ENCODE measurements at regions not wholly inside any gene's neighbourhood (a gene's known extent, or its start where the extent isn't known, plus 50 kb on each side); places are given as distances from the start of the nearest gene placed in this dataset.

DNA sequence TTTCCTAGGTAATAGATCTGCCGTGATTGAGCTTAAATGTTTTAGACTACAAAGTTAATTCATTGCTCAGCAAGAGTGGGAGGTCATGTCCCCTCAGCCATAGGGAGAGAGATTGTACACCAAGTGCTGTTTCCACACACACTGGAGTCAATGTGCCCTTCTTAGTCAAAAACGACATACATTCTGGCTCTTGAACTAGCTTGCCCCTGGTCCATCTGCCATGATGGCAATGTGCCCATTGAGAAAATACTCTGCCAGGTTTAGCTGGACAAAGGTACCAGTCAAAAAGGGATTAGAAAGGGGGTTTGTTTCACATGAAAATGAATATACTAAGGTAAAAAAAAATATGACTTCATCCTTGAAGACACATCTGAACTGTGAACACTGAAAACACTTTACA, 377.1 kb upstream of the ADGRL3 start:
- H3K4me3 Mint-ChIP-seq: no peak overlapping the region
- H3K27me3 Mint-ChIP-seq (ENCODE audit: low read depth): no peaks in the 10 kb centered on the region
- H3K4me1 Mint-ChIP-seq (ENCODE audit: low read depth): no peaks in the 10 kb centered on the region
- no peaks in the 10 kb centered on the region for H3K36me3 Mint-ChIP-seq (ENCODE audit: insufficient read depth)
- ATAC-seq (no peak), DNase-seq (no peak)
- peaks cover 10% of the 10 kb centered on the region for H3K9me3 Mint-ChIP-seq

GRCh38 chr4:60840020-60840419, 360.1 kb upstream of the ADGRL3 start:
- DNase-seq (no peak), ATAC-seq (no peak)
- no peaks in the 10 kb centered on the region for H3K27me3 Mint-ChIP-seq (ENCODE audit: low read depth)
- no peak overlapping the region for H3K4me3 Mint-ChIP-seq
- H3K4me1 Mint-ChIP-seq (ENCODE audit: low read depth): no peaks in the 10 kb centered on the region
- peaks cover 11% of the 10 kb centered on the region for H3K9me3 Mint-ChIP-seq
- no peaks in the 10 kb centered on the region for H3K36me3 Mint-ChIP-seq (ENCODE audit: insufficient read depth)

GRCh38 chr4:60846678-60847077, 353.4 kb upstream of the ADGRL3 start:
- no peaks in the 10 kb centered on the region for H3K36me3 Mint-ChIP-seq (ENCODE audit: insufficient read depth)
- no peak overlapping the region for H3K4me3 Mint-ChIP-seq

DNA sequence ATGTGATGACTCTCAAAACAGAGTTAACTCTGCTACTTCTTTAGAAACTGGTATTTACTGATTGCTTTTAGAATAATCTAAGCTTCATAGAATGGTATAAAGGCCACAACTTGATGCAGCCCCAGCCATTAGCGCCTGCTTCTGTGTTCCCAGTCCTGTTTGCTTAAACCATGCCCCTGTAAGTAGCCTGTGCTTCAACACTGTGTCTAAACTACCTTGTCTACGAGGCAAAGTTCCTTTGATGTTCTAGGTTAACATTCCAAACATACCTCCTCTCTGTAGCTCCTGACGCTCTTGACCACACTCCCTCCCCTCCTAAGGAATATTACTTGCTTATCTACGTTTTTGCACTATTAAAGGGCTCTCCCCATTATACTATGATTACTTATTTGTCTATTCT, 352.5 kb upstream of the ADGRL3 start:
- DNase-seq: no peak
- no peaks in the 10 kb centered on the region for H3K36me3 Mint-ChIP-seq (ENCODE audit: insufficient read depth)
- no peaks in the 10 kb centered on the region for H3K27me3 Mint-ChIP-seq (ENCODE audit: low read depth)
- no peaks in the 10 kb centered on the region for H3K4me1 Mint-ChIP-seq (ENCODE audit: low read depth)
- H3K4me3 Mint-ChIP-seq: no peak overlapping the region
- peaks cover 17% of the 10 kb centered on the region for H3K9me3 Mint-ChIP-seq
- no peak for ATAC-seq

More at GRCh38 chr4:60846678-60847077, 353.4 kb upstream of the ADGRL3 start:
- no peaks in the 10 kb centered on the region for H3K27me3 Mint-ChIP-seq (ENCODE audit: low read depth)
- H3K4me1 Mint-ChIP-seq (ENCODE audit: low read depth): no peaks in the 10 kb centered on the region
- ATAC-seq (no peak), DNase-seq (no peak)
- H3K9me3 Mint-ChIP-seq: peaks cover 14% of the 10 kb centered on the region

- Mint-ChIP-seq H3K4me1 (ENCODE audit: low read depth) (no peaks in the 10 kb centered on the region), H3K9me3 (peaks cover 23% of the 10 kb centered on the region), H3K4me3 (no peak overlapping the region), H3K36me3 (ENCODE audit: insufficient read depth) (no peaks in the 10 kb centered on the region), H3K27me3 (ENCODE audit: low read depth) (no peaks in the 10 kb centered on the region)
- ATAC-seq (no peak), DNase-seq (no peak)
These were observed 342.9 kb upstream of the ADGRL3 start for GRCh38 chr4:60857130-60857753.

GRCh38 chr4:60863442-60863841, 336.7 kb upstream of the ADGRL3 start:
- Mint-ChIP-seq H3K9me3 (peaks cover 22% of the 10 kb centered on the region), H3K4me3 (no peak overlapping the region), H3K4me1 (ENCODE audit: low read depth) (no peaks in the 10 kb centered on the region), H3K36me3 (ENCODE audit: insufficient read depth) (no peaks in the 10 kb centered on the region), H3K27me3 (ENCODE audit: low read depth) (no peaks in the 10 kb centered on the region)
- ATAC-seq (no peak), DNase-seq (no peak)

DNA sequence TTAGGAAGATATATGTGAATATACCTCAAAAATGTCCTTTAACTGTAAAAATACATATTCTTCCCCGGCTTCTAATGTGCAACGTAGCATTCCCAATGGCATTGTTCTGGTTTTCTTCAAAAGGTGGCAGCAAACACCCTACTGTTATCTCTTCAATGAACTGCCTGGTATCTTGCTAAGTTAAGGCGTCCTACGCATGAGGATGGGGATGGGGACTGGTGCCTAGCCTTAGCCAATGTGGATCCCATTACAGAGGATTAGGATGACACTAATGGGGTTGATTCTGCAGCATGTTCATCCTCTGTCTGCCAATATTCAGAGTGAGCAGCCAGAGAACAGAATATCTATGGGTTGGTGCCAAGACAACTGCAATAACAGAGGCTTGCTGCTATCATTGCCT, 334.9 kb upstream of the ADGRL3 start:
- Mint-ChIP-seq H3K36me3 (ENCODE audit: insufficient read depth) (no peaks in the 10 kb centered on the region), H3K27me3 (ENCODE audit: low read depth) (no peaks in the 10 kb centered on the region), H3K4me1 (ENCODE audit: low read depth) (no peaks in the 10 kb centered on the region), H3K9me3 (peaks cover 22% of the 10 kb centered on the region), H3K4me3 (no peak overlapping the region)
- DNase-seq: no peak
- no peak for ATAC-seq

DNA sequence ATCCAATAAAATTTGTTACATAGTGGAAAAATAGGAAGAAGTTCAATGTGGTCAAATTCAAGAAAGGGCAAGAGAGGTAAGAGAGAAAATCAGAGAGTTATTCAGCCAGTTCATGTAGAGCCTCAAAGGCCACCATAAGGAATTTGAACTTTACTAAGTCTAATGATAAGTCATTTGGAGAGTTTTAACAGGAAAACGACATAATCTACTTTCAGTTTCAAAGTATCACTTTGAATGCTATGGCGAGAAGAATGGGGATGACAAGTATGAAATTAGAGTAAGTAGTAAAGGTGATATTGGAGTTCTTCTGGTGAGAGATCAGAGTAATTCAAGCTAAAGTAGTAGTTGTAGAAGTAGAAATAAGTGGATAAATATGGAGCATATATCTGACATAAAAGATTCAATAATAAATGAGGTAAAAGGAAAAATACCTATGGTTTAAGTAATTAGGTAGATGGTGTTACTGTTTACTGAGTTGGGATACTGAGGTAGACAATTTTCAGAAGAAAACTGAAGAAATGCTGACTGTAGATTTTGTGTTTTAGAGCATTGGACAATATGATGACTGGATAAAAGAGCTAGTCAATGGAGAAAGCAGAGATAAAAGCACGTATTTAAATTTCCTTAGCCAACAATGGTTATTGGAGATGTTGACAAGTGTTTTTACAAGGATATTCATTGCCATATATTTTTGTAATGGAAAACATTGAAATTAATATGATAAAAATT, 331.7 kb upstream of the ADGRL3 start:
- DNase-seq (no peak), ATAC-seq (no peak)
- Mint-ChIP-seq H3K9me3 (peaks cover 15% of the 10 kb centered on the region), H3K27me3 (ENCODE audit: low read depth) (no peaks in the 10 kb centered on the region), H3K4me1 (ENCODE audit: low read depth) (no peaks in the 10 kb centered on the region), H3K4me3 (no peak overlapping the region), H3K36me3 (ENCODE audit: insufficient read depth) (no peaks in the 10 kb centered on the region)

- H3K4me3 Mint-ChIP-seq: no peak overlapping the region
- H3K9me3 Mint-ChIP-seq: peaks cover 15% of the 10 kb centered on the region
- DNase-seq (no peak), ATAC-seq (no peak)
- H3K4me1 Mint-ChIP-seq (ENCODE audit: low read depth): no peaks in the 10 kb centered on the region
- no peaks in the 10 kb centered on the region for H3K27me3 Mint-ChIP-seq (ENCODE audit: low read depth)
- H3K36me3 Mint-ChIP-seq (ENCODE audit: insufficient read depth): no peaks in the 10 kb centered on the region
These were observed 320.9 kb upstream of the ADGRL3 start for GRCh38 chr4:60879135-60879701.

GRCh38 chr4:60884587-60884986, 315.5 kb upstream of the ADGRL3 start:
- Mint-ChIP-seq H3K36me3 (ENCODE audit: insufficient read depth) (no peaks in the 10 kb centered on the region), H3K4me1 (ENCODE audit: low read depth) (no peaks in the 10 kb centered on the region), H3K9me3 (peaks cover 42% of the 10 kb centered on the region), H3K4me3 (no peak overlapping the region), H3K27me3 (ENCODE audit: low read depth) (no peaks in the 10 kb centered on the region)
- ATAC-seq: no peak
- DNase-seq: no peak

DNA sequence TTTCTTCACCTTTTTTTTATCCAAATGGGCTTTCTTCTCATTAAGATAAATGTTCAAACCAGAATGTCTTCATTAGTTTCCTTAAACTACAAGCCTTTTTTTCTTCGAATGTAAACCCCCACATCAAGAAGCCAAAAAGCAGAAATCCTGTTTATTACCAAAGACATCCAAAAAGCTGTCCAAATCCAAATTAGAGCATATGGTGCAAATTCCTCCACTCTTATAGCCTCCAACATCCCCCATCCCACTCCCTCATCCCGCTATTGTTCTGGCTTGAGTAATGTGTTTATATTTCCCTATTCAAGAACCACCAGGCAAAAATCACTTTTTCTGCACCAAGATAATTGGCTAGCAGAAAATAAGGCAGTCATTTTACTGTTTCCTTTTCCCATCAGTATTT, 315.1 kb upstream of the ADGRL3 start:
- H3K36me3 Mint-ChIP-seq (ENCODE audit: insufficient read depth): no peaks in the 10 kb centered on the region
- peaks cover 43% of the 10 kb centered on the region for H3K9me3 Mint-ChIP-seq
- H3K27me3 Mint-ChIP-seq (ENCODE audit: low read depth): no peaks in the 10 kb centered on the region
- H3K4me3 Mint-ChIP-seq: no peak overlapping the region
- DNase-seq (no peak), ATAC-seq (no peak)
- no peaks in the 10 kb centered on the region for H3K4me1 Mint-ChIP-seq (ENCODE audit: low read depth)

- H3K9me3 Mint-ChIP-seq: peaks cover 29% of the 10 kb centered on the region
- no peak for DNase-seq
- no peaks in the 10 kb centered on the region for H3K27me3 Mint-ChIP-seq (ENCODE audit: low read depth)
These were observed 309.4 kb upstream of the ADGRL3 start for GRCh38 chr4:60890743-60891142.

GRCh38 chr4:60891947-60892346, 308.2 kb upstream of the ADGRL3 start:
- no peak for DNase-seq
- H3K4me1 Mint-ChIP-seq (ENCODE audit: low read depth): no peaks in the 10 kb centered on the region
- H3K4me3 Mint-ChIP-seq: no peak overlapping the region
- H3K36me3 Mint-ChIP-seq (ENCODE audit: insufficient read depth): no peaks in the 10 kb centered on the region
- no peaks in the 10 kb centered on the region for H3K27me3 Mint-ChIP-seq (ENCODE audit: low read depth)
- H3K9me3 Mint-ChIP-seq: peaks cover 35% of the 10 kb centered on the region
- no peak for ATAC-seq

More at GRCh38 chr4:60890743-60891142, 309.4 kb upstream of the ADGRL3 start:
- H3K36me3 Mint-ChIP-seq (ENCODE audit: insufficient read depth): no peaks in the 10 kb centered on the region
- no peak overlapping the region for H3K4me3 Mint-ChIP-seq
- no peaks in the 10 kb centered on the region for H3K4me1 Mint-ChIP-seq (ENCODE audit: low read depth)
- ATAC-seq: no peak

- ATAC-seq (no peak), DNase-seq (no peak)
- Mint-ChIP-seq H3K9me3 (peaks cover 25% of the 10 kb centered on the region), H3K27me3 (ENCODE audit: low read depth) (no peaks in the 10 kb centered on the region), H3K36me3 (ENCODE audit: insufficient read depth) (no peaks in the 10 kb centered on the region), H3K4me3 (no peak overlapping the region), H3K4me1 (ENCODE audit: low read depth) (no peaks in the 10 kb centered on the region)
These were observed 302.7 kb upstream of the ADGRL3 start for GRCh38 chr4:60897415-60897814.

DNA sequence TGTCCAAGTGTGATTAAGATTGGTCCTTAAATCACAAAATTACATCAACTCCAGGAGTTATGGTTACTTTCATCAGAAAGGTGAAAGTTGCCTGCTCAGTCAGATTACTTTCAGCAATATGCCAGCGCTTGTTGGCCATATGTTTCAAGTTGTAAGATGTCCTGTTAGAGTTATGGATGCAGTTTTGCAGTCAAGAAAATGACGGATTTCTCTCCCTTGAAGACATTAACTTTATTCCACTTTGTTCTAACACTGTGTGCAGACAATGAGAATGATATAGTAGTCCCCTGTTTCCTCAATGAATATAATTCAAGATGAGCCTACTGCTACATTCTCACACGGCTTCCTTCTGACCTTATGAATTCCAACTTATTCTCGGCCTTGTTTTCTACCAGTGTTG, 295.0 kb upstream of the ADGRL3 start:
- Mint-ChIP-seq H3K4me1 (ENCODE audit: low read depth) (no peaks in the 10 kb centered on the region), H3K9me3 (peaks cover 18% of the 10 kb centered on the region), H3K4me3 (no peak overlapping the region), H3K36me3 (ENCODE audit: insufficient read depth) (no peaks in the 10 kb centered on the region), H3K27me3 (ENCODE audit: low read depth) (no peaks in the 10 kb centered on the region)
- ATAC-seq (no peak), DNase-seq (no peak)

Data from activated T-cell treated with anti-CD3 and anti-CD28 coated beads, Interleukin-2, amount 50 U/mL, for 4 hours (primary cell).